ENCODE measurements at regions not wholly inside any gene's neighbourhood (a gene's known extent, or its start where the extent isn't known, plus 50 kb on each side); places are given as distances from the start of the nearest gene placed in this dataset.

- CTCF ChIA-PET, result no interaction called here
- Mint-ChIP-seq H3K27me3 (no peaks in the 10 kb centered on the region), H3K4me3 (no peak overlapping the region), H3K27ac (peak overlapping the region; percentile 81), H3K9me3 (ENCODE audit: low read depth) (no peaks in the 10 kb centered on the region), H3K4me1 (peaks cover 45% of the 10 kb centered on the region), H3K36me3 (ENCODE audit: low read depth) (peaks cover 20% of the 10 kb centered on the region)
- DNase-seq (no peak), ATAC-seq (no peak)
- POLR2A ChIA-PET, result no interaction called here
- intact Hi-C loops (cut with DNase I, micrococcal nuclease), result no loop called here
Measured at GRCh38 chrX:79231662-79232061, 87.2 kb downstream of the GPR174 start.

Data from activated CD4-positive, alpha-beta T cell treated with anti-CD3 and anti-CD28 coated beads for 36 hours (primary cell).